Progenitor cell of endocrine pancreas (in vitro differentiated cells): ENCODE measurements at regions not wholly inside any gene's neighbourhood (a gene's known extent, or its start where the extent isn't known, plus 50 kb on each side); places are given as distances from the start of the nearest gene placed in this dataset.
"Not testable (repeated sequence)": the region's sequence is repeated elsewhere in the genome, so short reads cannot be mapped to it uniquely, and the experiment has no call there.

Experiments used
- DNase-seq: peaks from one replicate; pipeline ENCODE4 v3.0.0; 2021; ENCODE audit warnings: low spot score; ENCODE audit not compliant: unreplicated experiment
- H3K27ac Mint-ChIP-seq: 2 replicates; pipeline ENCODE4 v1.8.0; 2021; ENCODE audit warnings: mild to moderate bottlenecking, moderate library complexity, mixed read lengths
- H3K27me3 Mint-ChIP-seq: 2 replicates; pipeline ENCODE4 v1.8.0; 2021; ENCODE audit warnings: mixed read lengths
- H3K36me3 Mint-ChIP-seq: 2 replicates; pipeline ENCODE4 v1.8.0; 2022; ENCODE audit warnings: mixed read lengths; ENCODE audit not compliant: insufficient read depth
- H3K4me1 Mint-ChIP-seq: 2 replicates; pipeline ENCODE4 v1.8.0; 2021; ENCODE audit warnings: low read depth, mixed read lengths
- H3K4me3 Mint-ChIP-seq: 2 replicates; pipeline ENCODE4 v1.8.0; 2021; ENCODE audit warnings: low read depth, mild to moderate bottlenecking, moderate library complexity, mixed read lengths
- H3K9me3 Mint-ChIP-seq: 2 replicates; pipeline ENCODE4 v1.8.0; 2021; ENCODE audit warnings: low read depth, mixed read lengths
- CTCF ChIP-seq: fragments of 200-600 bp; sonication (generic); IDR thresholded peaks from one replicate; pipeline ENCODE4 v1.5.0; 2021; ENCODE audit warnings: antibody characterized with exemption, mild to moderate bottlenecking; ENCODE audit not compliant: unreplicated experiment

GRCh38 chr13:82062772-82063171, 1721.8 kb upstream of the SPRY2 start:
- Mint-ChIP-seq H3K9me3 (no peaks in the 10 kb centered on the region), H3K27ac (no peak overlapping the region), H3K4me3 (no peak overlapping the region), H3K36me3 (no peaks in the 10 kb centered on the region), H3K4me1 (no peaks in the 10 kb centered on the region), H3K27me3 (no peaks in the 10 kb centered on the region)
- DNase-seq, result no peak
- no peak for TF ChIP-seq CTCF

- H3K36me3 Mint-ChIP-seq, result no peaks in the 10 kb centered on the region
- TF ChIP-seq CTCF, result no peak
- no peak for DNase-seq
- no peak overlapping the region for H3K4me3 Mint-ChIP-seq
- no peaks in the 10 kb centered on the region for H3K27me3 Mint-ChIP-seq
- no peak overlapping the region for H3K27ac Mint-ChIP-seq
- no peaks in the 10 kb centered on the region for H3K9me3 Mint-ChIP-seq
- no peaks in the 10 kb centered on the region for H3K4me1 Mint-ChIP-seq
These were observed 1717.4 kb upstream of the SPRY2 start for GRCh38 chr13:82058364-82058763.

GRCh38 chr13:82045316-82045715, 1704.4 kb upstream of the SPRY2 start:
- not testable (repeated sequence) for H3K4me1 Mint-ChIP-seq, H3K36me3 Mint-ChIP-seq, DNase-seq, H3K9me3 Mint-ChIP-seq, H3K4me3 Mint-ChIP-seq, H3K27me3 Mint-ChIP-seq, H3K27ac Mint-ChIP-seq

- Mint-ChIP-seq H3K27ac (no peak overlapping the region), H3K36me3 (no peaks in the 10 kb centered on the region), H3K4me1 (no peaks in the 10 kb centered on the region), H3K9me3 (peaks cover 1% of the 10 kb centered on the region), H3K27me3 (no peaks in the 10 kb centered on the region), H3K4me3 (no peak overlapping the region)
- no peak for TF ChIP-seq CTCF
- no peak for DNase-seq
These were observed 1695.7 kb upstream of the SPRY2 start for GRCh38 chr13:82036602-82037001.

- Mint-ChIP-seq H3K27me3 (no peaks in the 10 kb centered on the region), H3K4me3 (no peak overlapping the region), H3K27ac (no peak overlapping the region), H3K4me1 (peaks cover 5% of the 10 kb centered on the region), H3K9me3 (no peaks in the 10 kb centered on the region), H3K36me3 (no peaks in the 10 kb centered on the region)
- no peak for DNase-seq
- no peak for TF ChIP-seq CTCF
These were observed 1670.4 kb upstream of the SPRY2 start for GRCh38 chr13:82011355-82011754.

- H3K27me3 Mint-ChIP-seq, result no peaks in the 10 kb centered on the region
- DNase-seq, result no peak
- peaks cover 5% of the 10 kb centered on the region for H3K4me1 Mint-ChIP-seq
- no peaks in the 10 kb centered on the region for H3K36me3 Mint-ChIP-seq
- no peak overlapping the region for H3K4me3 Mint-ChIP-seq
- H3K27ac Mint-ChIP-seq, result no peak overlapping the region
- H3K9me3 Mint-ChIP-seq, result no peaks in the 10 kb centered on the region
- no peak for TF ChIP-seq CTCF
These were observed 1669.9 kb upstream of the SPRY2 start for GRCh38 chr13:82010780-82011179.
